SK-N-MC (cell line): ENCODE measurements at regions not wholly inside any gene's neighbourhood (a gene's known extent, or its start where the extent isn't known, plus 50 kb on each side); places are given as distances from the start of the nearest gene placed in this dataset.

Experiments
- EZH2 ChIP-seq: fragments of 200-600 bp; sonication (generic); IDR thresholded peaks from one replicate; pipeline ENCODE4 v1.6.1; 2017; ENCODE audit warnings: antibody characterized with exemption
- FOXP2 ChIP-seq: optimal IDR thresholded peaks from 2 replicates; pipeline ENCODE3; 2011; ENCODE audit warnings: mild to moderate bottlenecking, moderate library complexity; ENCODE audit not compliant: insufficient read depth; ENCODE audit errors: extremely low read length, control extremely low read depth
- POLR2AphosphoS5 ChIP-seq: IDR thresholded peaks from 2 replicates; pipeline ENCODE4 v1.6.1; 2012; ENCODE audit warnings: mild to moderate bottlenecking, low read depth, low read length, borderline replicate concordance

DNA sequence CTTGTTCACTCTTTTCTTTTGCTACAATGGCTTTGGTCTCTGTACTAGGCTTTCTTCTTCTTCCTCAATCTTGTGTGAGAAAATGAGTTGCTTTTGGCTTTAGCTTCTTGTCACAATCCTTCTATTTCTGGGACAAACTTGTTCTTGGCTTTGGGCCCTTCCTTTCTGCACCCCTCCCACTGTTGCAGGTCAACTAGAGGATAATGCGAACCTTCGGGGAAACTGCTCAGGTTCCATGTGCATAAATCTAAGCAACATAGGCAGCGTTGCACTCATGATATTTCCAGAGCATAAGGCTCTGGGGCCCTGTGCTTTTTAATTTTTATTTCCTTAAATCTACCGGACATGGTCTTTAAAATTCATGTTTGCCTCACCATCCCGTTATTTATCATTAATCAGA lies 89.8 kb upstream of the LRIG3 start:
- no peak for TF ChIP-seq EZH2
- no peak for TF ChIP-seq POLR2AphosphoS5
- TF ChIP-seq FOXP2: no peak
